ENCODE measurements at regions not wholly inside any gene's neighbourhood (a gene's known extent, or its start where the extent isn't known, plus 50 kb on each side); places are given as distances from the start of the nearest gene placed in this dataset.

GRCh38 chr16:65415460-65415859, 293.6 kb upstream of the CDH11 start (continued):
- no peak for TF ChIP-seq TEAD4 (CRISPR knock-in tag; IDR thresholded peaks at IDR 0.05)
- TF ChIP-seq ATF2 (CRISPR knock-in tag; IDR thresholded peaks at IDR 0.05; ENCODE audit: borderline replicate concordance, low read depth) = no peak
- TF ChIP-seq RELA (CRISPR knock-in tag; IDR thresholded peaks at IDR 0.05; ENCODE audit: borderline replicate concordance) = no peak
- TF ChIP-seq, protein P1, sequence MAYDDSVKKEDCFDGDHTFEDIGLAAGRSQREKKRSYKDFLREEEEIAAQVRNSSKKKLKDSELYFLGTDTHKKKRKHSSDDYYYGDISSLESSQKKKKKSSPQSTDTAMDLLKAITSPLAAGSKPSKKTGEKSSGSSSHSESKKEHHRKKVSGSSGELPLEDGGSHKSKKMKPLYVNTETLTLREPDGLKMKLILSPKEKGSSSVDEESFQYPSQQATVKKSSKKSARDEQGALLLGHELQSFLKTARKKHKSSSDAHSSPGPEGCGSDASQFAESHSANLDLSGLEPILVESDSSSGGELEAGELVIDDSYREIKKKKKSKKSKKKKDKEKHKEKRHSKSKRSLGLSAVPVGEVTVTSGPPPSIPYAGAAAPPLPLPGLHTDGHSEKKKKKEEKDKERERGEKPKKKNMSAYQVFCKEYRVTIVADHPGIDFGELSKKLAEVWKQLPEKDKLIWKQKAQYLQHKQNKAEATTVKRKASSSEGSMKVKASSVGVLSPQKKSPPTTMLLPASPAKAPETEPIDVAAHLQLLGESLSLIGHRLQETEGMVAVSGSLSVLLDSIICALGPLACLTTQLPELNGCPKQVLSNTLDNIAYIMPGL (CRISPR knock-in tag; IDR thresholded peaks at IDR 0.05) = no peak
- no peak for TF ChIP-seq NFYB (CRISPR knock-in tag; conservative IDR thresholded peaks at IDR 0.05; ENCODE audit: low read depth)
- no peak for TF ChIP-seq FOXP1 (CRISPR knock-in tag; IDR thresholded peaks at IDR 0.05; ENCODE audit: borderline replicate concordance)
- TF ChIP-seq, protein P2, sequence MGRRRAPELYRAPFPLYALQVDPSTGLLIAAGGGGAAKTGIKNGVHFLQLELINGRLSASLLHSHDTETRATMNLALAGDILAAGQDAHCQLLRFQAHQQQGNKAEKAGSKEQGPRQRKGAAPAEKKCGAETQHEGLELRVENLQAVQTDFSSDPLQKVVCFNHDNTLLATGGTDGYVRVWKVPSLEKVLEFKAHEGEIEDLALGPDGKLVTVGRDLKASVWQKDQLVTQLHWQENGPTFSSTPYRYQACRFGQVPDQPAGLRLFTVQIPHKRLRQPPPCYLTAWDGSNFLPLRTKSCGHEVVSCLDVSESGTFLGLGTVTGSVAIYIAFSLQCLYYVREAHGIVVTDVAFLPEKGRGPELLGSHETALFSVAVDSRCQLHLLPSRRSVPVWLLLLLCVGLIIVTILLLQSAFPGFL (CRISPR knock-in tag; IDR thresholded peaks at IDR 0.05; ENCODE audit: borderline replicate concordance) = no peak

- Mint-ChIP-seq H3K9me3 (peaks cover 12% of the 10 kb centered on the region), H3K4me3 (no peak overlapping the region), H3K4me1 (0 out of 2 replicates have a peak, but pooled peaks cover under 1% of the 10 kb centered on the region), H3K27me3 (ENCODE audit: low read depth) (no peaks in the 10 kb centered on the region; the same call in 1 of the 2 replicates), H3K27ac (no peak overlapping the region), H3K36me3 (no peaks in the 10 kb centered on the region)
- ChIA-PET CTCF (no interaction called here), POLR2A (no interaction called here)
- ATAC-seq = no peak
- no peak for DNase-seq (ENCODE audit: low spot score)
- TF ChIP-seq ZNF396 (CRISPR knock-in tag; IDR thresholded peaks at IDR 0.05; ENCODE audit: borderline replicate concordance) (no peak), ZNF232 (CRISPR knock-in tag; IDR thresholded peaks at IDR 0.05) (no peak)
- TF ChIP-seq, protein P3, sequence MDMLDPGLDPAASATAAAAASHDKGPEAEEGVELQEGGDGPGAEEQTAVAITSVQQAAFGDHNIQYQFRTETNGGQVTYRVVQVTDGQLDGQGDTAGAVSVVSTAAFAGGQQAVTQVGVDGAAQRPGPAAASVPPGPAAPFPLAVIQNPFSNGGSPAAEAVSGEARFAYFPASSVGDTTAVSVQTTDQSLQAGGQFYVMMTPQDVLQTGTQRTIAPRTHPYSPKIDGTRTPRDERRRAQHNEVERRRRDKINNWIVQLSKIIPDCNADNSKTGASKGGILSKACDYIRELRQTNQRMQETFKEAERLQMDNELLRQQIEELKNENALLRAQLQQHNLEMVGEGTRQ (CRISPR knock-in tag; IDR thresholded peaks at IDR 0.05) = no peak
Observed at GRCh38 chr16:65414284-65414984, 292.6 kb upstream of the CDH11 start.

DNA sequence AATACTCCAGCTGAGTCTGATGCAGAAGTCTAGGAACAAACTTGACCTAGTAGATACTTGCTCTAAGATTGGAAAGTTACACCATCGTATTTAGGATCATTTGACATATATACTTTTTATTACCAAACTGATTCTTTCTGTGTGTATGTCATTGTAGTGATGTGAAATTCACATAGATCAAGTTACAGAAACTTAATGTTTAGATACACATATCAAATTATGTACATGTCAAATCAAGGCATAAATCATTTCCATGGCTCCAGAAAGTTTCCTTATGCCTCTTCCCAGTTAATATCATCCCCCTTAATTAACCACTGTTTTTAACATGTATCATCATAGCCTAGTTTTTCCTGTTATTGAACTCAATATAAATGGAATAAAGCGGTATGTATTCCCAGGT, 292.0 kb upstream of the CDH11 start:
- Mint-ChIP-seq H3K27me3 (ENCODE audit: low read depth) (no peaks in the 10 kb centered on the region; the same call in 1 of the 2 replicates), H3K4me3 (no peak overlapping the region), H3K36me3 (no peaks in the 10 kb centered on the region), H3K4me1 (0 out of 2 replicates have a peak, but pooled peaks cover 4% of the 10 kb centered on the region), H3K27ac (no peak overlapping the region), H3K9me3 (peaks cover 7% of the 10 kb centered on the region; the same call in 1 of the 2 replicates)
- no peak for DNase-seq (ENCODE audit: low spot score)
- POLR2A ChIA-PET = no interaction called here
- ATAC-seq = no peak
- CTCF ChIA-PET = no interaction called here
- TF ChIP-seq GABPB1 (CRISPR knock-in tag; IDR thresholded peaks at IDR 0.05) = no peak
- TF ChIP-seq ATF1 (CRISPR knock-in tag; IDR thresholded peaks at IDR 0.05) = no peak
- no peak for TF ChIP-seq ZNF396 (CRISPR knock-in tag; IDR thresholded peaks at IDR 0.05; ENCODE audit: borderline replicate concordance)
- TF ChIP-seq ATF6 (CRISPR knock-in tag; IDR thresholded peaks at IDR 0.05) = no peak
- TF ChIP-seq, protein P4, sequence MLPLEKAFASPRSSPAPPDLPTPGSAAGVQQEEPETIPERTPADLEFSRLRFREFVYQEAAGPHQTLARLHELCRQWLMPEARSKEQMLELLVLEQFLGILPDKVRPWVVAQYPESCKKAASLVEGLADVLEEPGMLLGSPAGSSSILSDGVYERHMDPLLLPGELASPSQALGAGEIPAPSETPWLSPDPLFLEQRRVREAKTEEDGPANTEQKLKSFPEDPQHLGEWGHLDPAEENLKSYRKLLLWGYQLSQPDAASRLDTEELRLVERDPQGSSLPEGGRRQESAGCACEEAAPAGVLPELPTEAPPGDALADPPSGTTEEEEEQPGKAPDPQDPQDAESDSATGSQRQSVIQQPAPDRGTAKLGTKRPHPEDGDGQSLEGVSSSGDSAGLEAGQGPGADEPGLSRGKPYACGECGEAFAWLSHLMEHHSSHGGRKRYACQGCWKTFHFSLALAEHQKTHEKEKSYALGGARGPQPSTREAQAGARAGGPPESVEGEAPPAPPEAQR (CRISPR knock-in tag; IDR thresholded peaks at IDR 0.05) = no peak
- TF ChIP-seq, protein P3 (CRISPR knock-in tag; IDR thresholded peaks at IDR 0.05) = no peak
- no peak for TF ChIP-seq NFYB (CRISPR knock-in tag; conservative IDR thresholded peaks at IDR 0.05; ENCODE audit: low read depth)
- TF ChIP-seq ATF2 (CRISPR knock-in tag; IDR thresholded peaks at IDR 0.05; ENCODE audit: borderline replicate concordance, low read depth) = no peak
- TF ChIP-seq, protein P5, sequence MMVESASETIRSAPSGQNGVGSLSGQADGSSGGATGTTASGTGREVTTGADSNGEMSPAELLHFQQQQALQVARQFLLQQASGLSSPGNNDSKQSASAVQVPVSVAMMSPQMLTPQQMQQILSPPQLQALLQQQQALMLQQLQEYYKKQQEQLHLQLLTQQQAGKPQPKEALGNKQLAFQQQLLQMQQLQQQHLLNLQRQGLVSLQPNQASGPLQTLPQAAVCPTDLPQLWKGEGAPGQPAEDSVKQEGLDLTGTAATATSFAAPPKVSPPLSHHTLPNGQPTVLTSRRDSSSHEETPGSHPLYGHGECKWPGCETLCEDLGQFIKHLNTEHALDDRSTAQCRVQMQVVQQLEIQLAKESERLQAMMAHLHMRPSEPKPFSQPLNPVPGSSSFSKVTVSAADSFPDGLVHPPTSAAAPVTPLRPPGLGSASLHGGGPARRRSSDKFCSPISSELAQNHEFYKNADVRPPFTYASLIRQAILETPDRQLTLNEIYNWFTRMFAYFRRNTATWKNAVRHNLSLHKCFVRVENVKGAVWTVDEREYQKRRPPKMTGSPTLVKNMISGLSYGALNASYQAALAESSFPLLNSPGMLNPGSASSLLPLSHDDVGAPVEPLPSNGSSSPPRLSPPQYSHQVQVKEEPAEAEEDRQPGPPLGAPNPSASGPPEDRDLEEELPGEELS (CRISPR knock-in tag; IDR thresholded peaks at IDR 0.05) = no peak
- TF ChIP-seq SMAD4 (CRISPR knock-in tag; IDR thresholded peaks at IDR 0.05) = no peak

All from WTC11 (cell line).